ENCODE measurements at regions not wholly inside any gene's neighbourhood (a gene's known extent, or its start where the extent isn't known, plus 50 kb on each side); places are given as distances from the start of the nearest gene placed in this dataset.

GRCh38 chr10:131816157-131816775 lies 84.5 kb upstream of the PPP2R2D start:
- TF ChIP-seq CTCF (IDR thresholded peaks at IDR 0.05; ENCODE audit: partially characterized antibody, unreplicated experiment), result no peak
- peaks cover 7% of the 10 kb centered on the region for H3K36me3 Mint-ChIP-seq (ENCODE audit: unreplicated experiment)
- peaks cover 6% of the 10 kb centered on the region for H3K4me1 Mint-ChIP-seq (ENCODE audit: low read depth, unreplicated experiment)
- no peak for DNase-seq
- H3K27me3 Mint-ChIP-seq (ENCODE audit: unreplicated experiment), result peaks cover 12% of the 10 kb centered on the region
- H3K9me3 Mint-ChIP-seq (ENCODE audit: unreplicated experiment), result peaks cover 10% of the 10 kb centered on the region
- no peak overlapping the region for H3K27ac Mint-ChIP-seq (ENCODE audit: unreplicated experiment)
- H3K4me3 Mint-ChIP-seq (ENCODE audit: unreplicated experiment), result no peak overlapping the region

GRCh38 chr10:131816941-131817700 lies 83.7 kb upstream of the PPP2R2D start:
- no peak for DNase-seq
- peaks cover 6% of the 10 kb centered on the region for H3K4me1 Mint-ChIP-seq (ENCODE audit: low read depth, unreplicated experiment)
- H3K27ac Mint-ChIP-seq (ENCODE audit: unreplicated experiment), result no peak overlapping the region
- H3K36me3 Mint-ChIP-seq (ENCODE audit: unreplicated experiment), result peaks cover 7% of the 10 kb centered on the region
- peaks cover 12% of the 10 kb centered on the region for H3K27me3 Mint-ChIP-seq (ENCODE audit: unreplicated experiment)
- H3K9me3 Mint-ChIP-seq (ENCODE audit: unreplicated experiment), result peaks cover 10% of the 10 kb centered on the region
- TF ChIP-seq CTCF (IDR thresholded peaks at IDR 0.05; ENCODE audit: partially characterized antibody, unreplicated experiment), result no peak
- H3K4me3 Mint-ChIP-seq (ENCODE audit: unreplicated experiment), result no peak overlapping the region

- H3K9me3 Mint-ChIP-seq (ENCODE audit: unreplicated experiment), result peaks cover 8% of the 10 kb centered on the region
- DNase-seq, result no peak
- H3K27ac Mint-ChIP-seq (ENCODE audit: unreplicated experiment), result no peak overlapping the region
- H3K27me3 Mint-ChIP-seq (ENCODE audit: unreplicated experiment), result peaks cover 12% of the 10 kb centered on the region
- H3K36me3 Mint-ChIP-seq (ENCODE audit: unreplicated experiment), result peaks cover 7% of the 10 kb centered on the region
- no peak overlapping the region for H3K4me3 Mint-ChIP-seq (ENCODE audit: unreplicated experiment)
- peaks cover 6% of the 10 kb centered on the region for H3K4me1 Mint-ChIP-seq (ENCODE audit: low read depth, unreplicated experiment)
- no peak for TF ChIP-seq CTCF (IDR thresholded peaks at IDR 0.05; ENCODE audit: partially characterized antibody, unreplicated experiment)
These were observed 82.8 kb upstream of the PPP2R2D start for GRCh38 chr10:131817866-131818509.

- no peak overlapping the region for H3K4me3 Mint-ChIP-seq (ENCODE audit: unreplicated experiment)
- peaks cover 8% of the 10 kb centered on the region for H3K27me3 Mint-ChIP-seq (ENCODE audit: unreplicated experiment)
- peak; percentile 9 for DNase-seq
- no peak overlapping the region for H3K27ac Mint-ChIP-seq (ENCODE audit: unreplicated experiment)
- TF ChIP-seq CTCF (IDR thresholded peaks at IDR 0.05; ENCODE audit: partially characterized antibody, unreplicated experiment), result no peak
- peaks cover 6% of the 10 kb centered on the region for H3K4me1 Mint-ChIP-seq (ENCODE audit: low read depth, unreplicated experiment)
- peaks cover 8% of the 10 kb centered on the region for H3K9me3 Mint-ChIP-seq (ENCODE audit: unreplicated experiment)
- peaks cover 7% of the 10 kb centered on the region for H3K36me3 Mint-ChIP-seq (ENCODE audit: unreplicated experiment)
These were observed 82.1 kb upstream of the PPP2R2D start for GRCh38 chr10:131818510-131819234.
